SK-N-SH treated with all-trans-retinoic acid at 6 μM for 48 hours (cell line): ENCODE measurements at regions not wholly inside any gene's neighbourhood (a gene's known extent, or its start where the extent isn't known, plus 50 kb on each side); places are given as distances from the start of the nearest gene placed in this dataset.

ENCODE experiments used
- ATAC-seq: fragments of 200-7000 bp; cut with Tn5 transposase; 3 replicates; pipeline ENCODE4 v1.9.1; 2020; ENCODE audit warnings: mild to moderate bottlenecking, moderate library complexity
- ARNTL ChIP-seq: fragments of 450-650 bp; formaldehyde crosslinking; IDR thresholded peaks from 2 replicates; pipeline ENCODE4 v1.5.0; 2020; ENCODE audit warnings: low read depth, mild to moderate bottlenecking, moderate library complexity, borderline replicate concordance
- CSDC2 ChIP-seq: fragments of 250-450 bp; sonication (Bioruptor Pico); IDR thresholded peaks from 2 replicates; pipeline ENCODE4 v1.5.0; 2020; ENCODE audit warnings: mild to moderate bottlenecking, moderate library complexity
- ESRRG ChIP-seq: fragments of 250-450 bp; sonication (Bioruptor Pico); IDR thresholded peaks from 2 replicates; pipeline ENCODE4 v1.6.1; 2021; ENCODE audit warnings: mild to moderate bottlenecking
- ISL1 ChIP-seq: fragments of 250-450 bp; sonication (Bioruptor Pico); IDR thresholded peaks from 2 replicates; pipeline ENCODE4 v2.1.2; 2022; ENCODE audit warnings: mild to moderate bottlenecking, moderate library complexity
- PPARA ChIP-seq: fragments of 250-450 bp; sonication (Bioruptor Pico); IDR thresholded peaks from 2 replicates; pipeline ENCODE4 v1.5.0; 2020; ENCODE audit warnings: mild to moderate bottlenecking, borderline replicate concordance
- RARB ChIP-seq: fragments of 250-450 bp; sonication (Bioruptor Pico); IDR thresholded peaks from 2 replicates; pipeline ENCODE4 v1.8.0; 2021; ENCODE audit warnings: mild to moderate bottlenecking, moderate library complexity
- SNAI2 ChIP-seq: fragments of 250-450 bp; sonication (Bioruptor Pico); IDR thresholded peaks from 2 replicates; pipeline ENCODE4 v1.5.0; 2020; ENCODE audit warnings: mild to moderate bottlenecking, moderate library complexity
- TCF4 ChIP-seq: fragments of 250-450 bp; sonication (Bioruptor Pico); IDR thresholded peaks from 2 replicates; pipeline ENCODE4 v1.8.0; 2021; ENCODE audit warnings: mild to moderate bottlenecking, moderate library complexity, borderline replicate concordance
- TOX ChIP-seq: fragments of 250-450 bp; sonication (Bioruptor Pico); IDR thresholded peaks from 2 replicates; pipeline ENCODE4 v1.8.0; 2021; ENCODE audit warnings: mild to moderate bottlenecking, moderate library complexity, borderline replicate concordance
- ZC3H10 ChIP-seq: fragments of 250-450 bp; sonication (Bioruptor Pico); IDR thresholded peaks from 2 replicates; pipeline ENCODE4 v1.5.1; 2021; ENCODE audit warnings: mild to moderate bottlenecking, moderate library complexity
- ZFP3 ChIP-seq: fragments of 250-450 bp; sonication (Bioruptor Pico); IDR thresholded peaks from 2 replicates; pipeline ENCODE4 v1.5.0; 2020; ENCODE audit warnings: mild to moderate bottlenecking, moderate library complexity
- ZFP30 ChIP-seq: fragments of 450-650 bp; formaldehyde crosslinking; IDR thresholded peaks from 2 replicates; pipeline ENCODE4 v1.5.0; 2022; ENCODE audit warnings: mild to moderate bottlenecking, moderate library complexity
- ZNF565 ChIP-seq: fragments of 450-650 bp; formaldehyde crosslinking; conservative IDR thresholded peaks from 2 replicates; pipeline ENCODE4 v1.5.0; 2020; ENCODE audit warnings: low read depth, mild to moderate bottlenecking, moderate library complexity
- ZNF8 ChIP-seq: fragments of 450-650 bp; formaldehyde crosslinking; IDR thresholded peaks from 2 replicates; pipeline ENCODE4 v1.5.0; 2020; ENCODE audit warnings: mild to moderate bottlenecking, moderate library complexity
- TF ChIP-seq, protein P1 (sequence below): fragments of 250-450 bp; sonication (Bioruptor Pico); IDR thresholded peaks from 2 replicates; pipeline ENCODE4 v1.8.0; 2021; ENCODE audit warnings: low read depth, mild to moderate bottlenecking, moderate library complexity, borderline replicate concordance
- TF ChIP-seq, protein P2 (sequence below): fragments of 250-450 bp; sonication (Bioruptor Pico); IDR thresholded peaks from 2 replicates; pipeline ENCODE4 v1.5.1; 2020; ENCODE audit warnings: low read depth, mild to moderate bottlenecking, moderate library complexity
- TF ChIP-seq, protein P3 (sequence below): fragments of 250-450 bp; sonication (Bioruptor Pico); IDR thresholded peaks from 2 replicates; pipeline ENCODE4 v1.5.0; 2020; ENCODE audit warnings: mild to moderate bottlenecking, moderate library complexity
- TF ChIP-seq, protein P4 (sequence below): fragments of 250-450 bp; sonication (Bioruptor Pico); IDR thresholded peaks from 2 replicates; pipeline ENCODE4 v1.8.0; 2020; ENCODE audit warnings: mild to moderate bottlenecking, moderate library complexity, borderline replicate concordance

DNA sequence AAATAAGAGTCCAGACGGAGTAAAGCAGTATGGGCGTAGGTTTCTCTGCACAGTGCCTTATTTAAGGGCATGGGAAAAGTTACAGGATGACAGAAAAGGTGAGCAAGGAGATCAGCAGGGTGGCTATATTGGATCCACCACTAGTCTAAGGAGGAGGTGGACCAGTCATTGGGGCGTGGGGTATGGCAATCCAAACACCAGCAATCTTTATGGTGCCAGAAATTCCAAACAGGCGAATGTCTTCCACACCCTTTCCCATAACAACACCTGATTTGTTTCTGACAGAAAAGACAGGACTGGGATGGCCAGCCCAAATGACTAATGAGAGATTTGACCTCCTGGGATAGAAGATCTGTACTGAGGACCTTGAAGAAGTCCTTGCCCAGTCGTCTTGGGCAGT is 181.8 kb upstream of the MBL2 start:
- ATAC-seq: no peak
- no peak for TF ChIP-seq ZFP30 (CRISPR knock-in tag)
- TF ChIP-seq ZC3H10 (CRISPR knock-in tag): no peak
- no peak for TF ChIP-seq ZFP3 (CRISPR knock-in tag)

DNA sequence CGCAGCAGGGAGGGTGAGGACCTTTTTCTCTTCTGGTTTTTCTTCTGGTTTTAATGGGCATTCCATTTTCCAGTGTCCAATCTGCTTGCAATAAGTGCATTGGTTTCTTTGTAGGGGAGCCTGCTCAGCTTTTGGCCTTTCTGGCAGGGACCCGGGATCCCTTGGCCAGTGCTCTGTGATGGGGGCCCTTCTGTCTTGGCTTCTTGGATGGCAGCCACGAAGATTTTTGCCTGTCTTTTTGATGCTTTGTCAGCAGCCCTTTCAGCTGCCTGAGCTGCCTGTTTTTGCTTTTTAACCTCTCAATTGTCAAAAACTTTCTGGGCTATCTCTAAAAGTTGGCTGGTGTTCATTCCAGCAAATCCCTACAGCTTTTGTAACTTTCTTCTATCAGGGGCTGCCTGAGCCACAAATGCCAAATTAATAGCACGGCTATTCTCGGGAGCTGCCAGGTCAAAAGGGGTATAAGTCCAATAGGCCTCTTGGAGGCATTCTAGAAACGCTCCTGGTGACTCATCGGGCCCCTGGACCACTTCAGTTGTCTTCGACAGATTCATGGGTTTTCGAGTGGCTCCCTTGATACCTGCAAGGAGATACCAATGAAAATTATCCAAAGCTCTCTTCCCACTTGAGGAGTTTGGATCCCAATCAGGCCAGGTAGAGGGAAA is 179.9 kb upstream of the MBL2 start:
- TF ChIP-seq ISL1 (CRISPR knock-in tag) (peak; percentile 17; the same call in 1 of the 2 replicates), TCF4 (CRISPR knock-in tag) (no peak)
- no peak for ATAC-seq

DNA sequence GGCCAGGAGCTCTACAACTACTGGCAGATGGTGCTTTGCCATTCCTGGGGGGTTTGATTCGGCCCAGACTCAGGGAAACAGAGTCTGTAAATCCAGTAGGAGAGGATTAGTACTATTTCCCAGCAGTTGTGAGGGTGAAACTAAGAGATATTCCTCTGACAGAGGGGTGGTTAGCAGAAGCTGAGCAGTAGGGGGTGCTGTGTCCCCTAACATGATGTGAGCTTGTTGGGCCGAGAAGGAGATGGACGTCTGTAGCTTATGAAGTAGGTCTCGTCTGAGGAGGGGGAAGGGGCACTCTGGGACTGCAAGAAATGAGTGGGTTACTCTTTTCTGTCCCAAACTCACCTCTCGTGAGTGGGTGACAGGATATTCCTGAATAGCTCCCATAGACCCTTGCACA is 179.2 kb upstream of the MBL2 start:
- TF ChIP-seq ESRRG (CRISPR knock-in tag) (no peak), RARB (no peak), ARNTL (CRISPR knock-in tag) (no peak), ZNF565 (CRISPR knock-in tag) (no peak)
- TF ChIP-seq, protein P1, sequence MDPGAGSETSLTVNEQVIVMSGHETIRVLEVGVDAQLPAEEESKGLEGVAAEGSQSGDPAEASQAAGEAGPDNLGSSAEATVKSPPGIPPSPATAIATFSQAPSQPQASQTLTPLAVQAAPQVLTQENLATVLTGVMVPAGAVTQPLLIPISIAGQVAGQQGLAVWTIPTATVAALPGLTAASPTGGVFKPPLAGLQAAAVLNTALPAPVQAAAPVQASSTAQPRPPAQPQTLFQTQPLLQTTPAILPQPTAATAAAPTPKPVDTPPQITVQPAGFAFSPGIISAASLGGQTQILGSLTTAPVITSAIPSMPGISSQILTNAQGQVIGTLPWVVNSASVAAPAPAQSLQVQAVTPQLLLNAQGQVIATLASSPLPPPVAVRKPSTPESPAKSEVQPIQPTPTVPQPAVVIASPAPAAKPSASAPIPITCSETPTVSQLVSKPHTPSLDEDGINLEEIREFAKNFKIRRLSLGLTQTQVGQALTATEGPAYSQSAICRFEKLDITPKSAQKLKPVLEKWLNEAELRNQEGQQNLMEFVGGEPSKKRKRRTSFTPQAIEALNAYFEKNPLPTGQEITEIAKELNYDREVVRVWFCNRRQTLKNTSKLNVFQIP (CRISPR knock-in tag): no peak
- TF ChIP-seq, protein P2, sequence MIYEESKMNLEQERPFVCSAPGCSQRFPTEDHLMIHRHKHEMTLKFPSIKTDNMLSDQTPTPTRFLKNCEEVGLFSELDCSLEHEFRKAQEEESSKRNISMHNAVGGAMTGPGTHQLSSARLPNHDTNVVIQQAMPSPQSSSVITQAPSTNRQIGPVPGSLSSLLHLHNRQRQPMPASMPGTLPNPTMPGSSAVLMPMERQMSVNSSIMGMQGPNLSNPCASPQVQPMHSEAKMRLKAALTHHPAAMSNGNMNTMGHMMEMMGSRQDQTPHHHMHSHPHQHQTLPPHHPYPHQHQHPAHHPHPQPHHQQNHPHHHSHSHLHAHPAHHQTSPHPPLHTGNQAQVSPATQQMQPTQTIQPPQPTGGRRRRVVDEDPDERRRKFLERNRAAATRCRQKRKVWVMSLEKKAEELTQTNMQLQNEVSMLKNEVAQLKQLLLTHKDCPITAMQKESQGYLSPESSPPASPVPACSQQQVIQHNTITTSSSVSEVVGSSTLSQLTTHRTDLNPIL (CRISPR knock-in tag): no peak

DNA sequence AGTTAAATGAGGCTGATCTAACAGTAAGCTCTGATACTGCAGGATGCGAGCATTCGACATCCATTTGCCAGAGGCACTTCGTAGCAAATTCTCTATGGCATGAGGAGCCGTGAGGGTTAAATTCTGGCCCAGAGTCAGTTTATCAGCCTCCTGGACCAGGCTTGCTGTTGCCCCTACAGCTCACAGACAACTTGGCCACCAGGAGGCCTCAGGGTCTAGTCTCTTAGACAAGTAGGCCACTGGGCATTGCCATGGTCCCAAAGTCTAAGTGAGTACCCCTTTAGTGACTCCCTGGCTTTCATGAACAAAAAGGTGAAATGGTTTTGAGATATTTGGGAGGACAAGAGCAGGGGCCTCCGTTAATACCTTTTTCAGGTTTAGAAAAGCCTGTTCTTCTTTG is 178.0 kb upstream of the MBL2 start:
- ATAC-seq: no peak
- TF ChIP-seq, protein P2 (CRISPR knock-in tag): no peak
- TF ChIP-seq ESRRG (CRISPR knock-in tag): no peak

More for the DNA sequence above, 179.2 kb upstream of the MBL2 start:
- peak; percentile 70; the same call in 1 of the 3 replicates for ATAC-seq

DNA sequence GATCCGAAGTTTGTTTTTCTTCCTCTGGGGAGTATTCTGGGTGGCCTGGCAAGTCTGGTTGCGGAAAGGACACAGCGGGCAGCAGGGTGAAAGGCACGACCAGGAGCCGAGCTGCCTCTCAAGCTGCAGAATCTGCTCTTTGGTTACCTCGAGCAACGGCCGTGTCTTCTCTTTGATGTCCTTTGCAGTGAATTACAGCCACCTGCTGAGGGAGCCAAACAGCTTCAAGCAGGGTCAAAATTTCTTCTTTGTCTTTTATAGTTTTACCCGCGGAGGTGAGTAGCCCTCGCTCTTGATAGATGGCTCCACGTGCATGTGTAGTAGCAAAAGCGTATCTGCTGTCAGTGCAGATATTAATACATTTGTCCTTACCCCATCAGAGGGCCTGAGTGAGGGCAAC is 177.3 kb upstream of the MBL2 start:
- ATAC-seq: no peak
- no peak for TF ChIP-seq SNAI2 (CRISPR knock-in tag)
- TF ChIP-seq ZC3H10 (CRISPR knock-in tag): no peak
- TF ChIP-seq ZNF565 (CRISPR knock-in tag): no peak
- no peak for TF ChIP-seq ZNF8 (CRISPR knock-in tag)
- no peak for TF ChIP-seq TCF4 (CRISPR knock-in tag)
- TF ChIP-seq, all 23 proteins: peak for 0

DNA sequence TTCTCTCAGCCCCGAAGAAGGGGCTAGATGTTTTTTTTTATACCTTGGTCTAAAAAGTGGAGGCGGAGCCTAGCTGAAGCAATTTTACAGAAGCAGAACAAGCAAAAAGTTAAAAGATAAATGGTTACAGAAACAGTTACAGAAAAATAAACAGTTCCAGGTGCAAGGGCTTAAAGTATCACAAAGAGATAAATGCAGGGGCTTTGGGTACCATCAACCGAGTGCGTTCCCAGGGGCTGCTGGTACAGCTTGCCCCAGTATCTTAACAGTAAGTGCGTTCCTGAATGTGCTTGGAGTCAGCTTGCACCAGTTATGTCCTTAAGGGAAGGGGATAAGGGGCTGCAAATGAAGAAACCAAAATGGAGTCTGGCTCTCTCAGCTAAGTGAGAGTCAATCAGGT is 173.9 kb upstream of the MBL2 start:
- ATAC-seq: no peak
- TF ChIP-seq ISL1 (CRISPR knock-in tag) (no peak), TOX (CRISPR knock-in tag) (no peak), TCF4 (CRISPR knock-in tag) (no peak), PPARA (CRISPR knock-in tag) (no peak), ZNF565 (CRISPR knock-in tag) (no peak), ARNTL (CRISPR knock-in tag) (no peak), CSDC2 (CRISPR knock-in tag) (no peak), SNAI2 (CRISPR knock-in tag) (no peak), ZNF8 (CRISPR knock-in tag) (no peak), ESRRG (CRISPR knock-in tag) (no peak), ZFP3 (CRISPR knock-in tag) (no peak), RARB (no peak)
- TF ChIP-seq, protein P3, sequence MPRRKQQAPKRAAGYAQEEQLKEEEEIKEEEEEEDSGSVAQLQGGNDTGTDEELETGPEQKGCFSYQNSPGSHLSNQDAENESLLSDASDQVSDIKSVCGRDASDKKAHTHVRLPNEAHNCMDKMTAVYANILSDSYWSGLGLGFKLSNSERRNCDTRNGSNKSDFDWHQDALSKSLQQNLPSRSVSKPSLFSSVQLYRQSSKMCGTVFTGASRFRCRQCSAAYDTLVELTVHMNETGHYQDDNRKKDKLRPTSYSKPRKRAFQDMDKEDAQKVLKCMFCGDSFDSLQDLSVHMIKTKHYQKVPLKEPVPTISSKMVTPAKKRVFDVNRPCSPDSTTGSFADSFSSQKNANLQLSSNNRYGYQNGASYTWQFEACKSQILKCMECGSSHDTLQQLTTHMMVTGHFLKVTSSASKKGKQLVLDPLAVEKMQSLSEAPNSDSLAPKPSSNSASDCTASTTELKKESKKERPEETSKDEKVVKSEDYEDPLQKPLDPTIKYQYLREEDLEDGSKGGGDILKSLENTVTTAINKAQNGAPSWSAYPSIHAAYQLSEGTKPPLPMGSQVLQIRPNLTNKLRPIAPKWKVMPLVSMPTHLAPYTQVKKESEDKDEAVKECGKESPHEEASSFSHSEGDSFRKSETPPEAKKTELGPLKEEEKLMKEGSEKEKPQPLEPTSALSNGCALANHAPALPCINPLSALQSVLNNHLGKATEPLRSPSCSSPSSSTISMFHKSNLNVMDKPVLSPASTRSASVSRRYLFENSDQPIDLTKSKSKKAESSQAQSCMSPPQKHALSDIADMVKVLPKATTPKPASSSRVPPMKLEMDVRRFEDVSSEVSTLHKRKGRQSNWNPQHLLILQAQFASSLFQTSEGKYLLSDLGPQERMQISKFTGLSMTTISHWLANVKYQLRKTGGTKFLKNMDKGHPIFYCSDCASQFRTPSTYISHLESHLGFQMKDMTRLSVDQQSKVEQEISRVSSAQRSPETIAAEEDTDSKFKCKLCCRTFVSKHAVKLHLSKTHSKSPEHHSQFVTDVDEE (CRISPR knock-in tag): no peak
- TF ChIP-seq, protein P1 (CRISPR knock-in tag): no peak
- TF ChIP-seq, protein P4, sequence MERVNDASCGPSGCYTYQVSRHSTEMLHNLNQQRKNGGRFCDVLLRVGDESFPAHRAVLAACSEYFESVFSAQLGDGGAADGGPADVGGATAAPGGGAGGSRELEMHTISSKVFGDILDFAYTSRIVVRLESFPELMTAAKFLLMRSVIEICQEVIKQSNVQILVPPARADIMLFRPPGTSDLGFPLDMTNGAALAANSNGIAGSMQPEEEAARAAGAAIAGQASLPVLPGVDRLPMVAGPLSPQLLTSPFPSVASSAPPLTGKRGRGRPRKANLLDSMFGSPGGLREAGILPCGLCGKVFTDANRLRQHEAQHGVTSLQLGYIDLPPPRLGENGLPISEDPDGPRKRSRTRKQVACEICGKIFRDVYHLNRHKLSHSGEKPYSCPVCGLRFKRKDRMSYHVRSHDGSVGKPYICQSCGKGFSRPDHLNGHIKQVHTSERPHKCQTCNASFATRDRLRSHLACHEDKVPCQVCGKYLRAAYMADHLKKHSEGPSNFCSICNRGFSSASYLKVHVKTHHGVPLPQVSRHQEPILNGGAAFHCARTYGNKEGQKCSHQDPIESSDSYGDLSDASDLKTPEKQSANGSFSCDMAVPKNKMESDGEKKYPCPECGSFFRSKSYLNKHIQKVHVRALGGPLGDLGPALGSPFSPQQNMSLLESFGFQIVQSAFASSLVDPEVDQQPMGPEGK (CRISPR knock-in tag): no peak
- TF ChIP-seq, protein P2 (CRISPR knock-in tag): no peak
